Body of pancreas (tissue), 4 donors: ENCODE measurements at regions not wholly inside any gene's neighbourhood (a gene's known extent, or its start where the extent isn't known, plus 50 kb on each side); places are given as distances from the start of the nearest gene placed in this dataset.

Experiments used
- CTCF ChIP-seq, 7 experiments: fragments of 450-650 bp in 4 of 7; fragments of 200-600 bp in 3 of 7; sonication (generic) in 3 of 7; IDR thresholded peaks; one replicate each; pipeline ENCODE4 v1.5.1; 2016 to 2019; ENCODE audit warnings: antibody characterized with exemption in 7 of 7
- POLR2A ChIP-seq, 3 donors: fragments of 450-650 bp; IDR thresholded peaks; one replicate each; pipeline ENCODE4 v1.6.1; 2016; ENCODE audit warnings: antibody characterized with exemption in 3 of 3, mild to moderate bottlenecking in 2 of 3

DNA sequence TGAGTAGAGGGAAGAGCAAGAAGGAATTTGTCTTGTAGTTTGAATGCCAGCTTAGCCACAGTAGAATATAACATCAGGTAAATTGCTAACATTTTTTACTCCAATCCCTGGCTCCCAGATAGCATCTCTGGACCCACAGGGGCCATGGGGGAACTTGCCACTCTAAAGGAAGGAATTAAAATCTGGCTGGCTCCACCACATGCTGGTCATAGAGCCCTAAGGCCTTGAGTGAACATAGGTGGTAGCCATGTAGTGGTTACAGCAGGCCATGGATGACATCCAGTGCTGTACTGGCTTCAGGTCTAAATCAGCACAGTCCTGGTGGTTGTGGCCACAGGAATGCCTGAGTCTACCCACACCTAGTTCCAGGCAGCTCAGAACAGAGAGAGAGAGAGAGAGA is 109.9 kb upstream of the RGMB start:
- TF ChIP-seq CTCF (IDR thresholded peaks at IDR 0.05) (no peak), POLR2A (IDR thresholded peaks at IDR 0.05) (no peak)
